Endothelial cell (in vitro differentiated cells): ENCODE measurements at regions not wholly inside any gene's neighbourhood (a gene's known extent, or its start where the extent isn't known, plus 50 kb on each side); places are given as distances from the start of the nearest gene placed in this dataset.

Source experiments
- DNase-seq: peaks from one replicate; pipeline ENCODE4 v3.0.0; 2021; ENCODE audit warnings: low spot score
- H3K27ac Mint-ChIP-seq: one replicate; pipeline ENCODE4 v1.8.0; 2021; ENCODE audit warnings: mixed read lengths, inconsistent platforms; ENCODE audit not compliant: unreplicated experiment
- H3K27me3 Mint-ChIP-seq: one replicate; pipeline ENCODE4 v1.8.0; 2021; ENCODE audit warnings: mild to moderate bottlenecking, moderate library complexity, mixed read lengths, inconsistent platforms; ENCODE audit not compliant: unreplicated experiment
- H3K36me3 Mint-ChIP-seq: one replicate; pipeline ENCODE4 v1.8.0; 2021; ENCODE audit warnings: mild to moderate bottlenecking, low read depth, mixed read lengths, inconsistent platforms; ENCODE audit not compliant: unreplicated experiment
- H3K4me1 Mint-ChIP-seq: one replicate; pipeline ENCODE4 v1.8.0; 2021; ENCODE audit warnings: mild to moderate bottlenecking, mixed read lengths, inconsistent platforms; ENCODE audit not compliant: unreplicated experiment
- H3K4me3 Mint-ChIP-seq: one replicate; pipeline ENCODE4 v1.8.0; 2021; ENCODE audit warnings: mild to moderate bottlenecking, mixed read lengths, inconsistent platforms; ENCODE audit not compliant: unreplicated experiment
- H3K9me3 Mint-ChIP-seq: one replicate; pipeline ENCODE4 v1.8.0; 2021; ENCODE audit warnings: mixed read lengths, inconsistent platforms; ENCODE audit not compliant: unreplicated experiment
- TF ChIP-seq, protein P1 (sequence below): fragments of 200-600 bp; sonication (generic); IDR thresholded peaks from one replicate; pipeline ENCODE4 v1.5.0; 2021; ENCODE audit warnings: antibody characterized with exemption; ENCODE audit not compliant: unreplicated experiment

- DNase-seq, result no peak
- H3K9me3 Mint-ChIP-seq, result no peaks in the 10 kb centered on the region
- H3K27ac Mint-ChIP-seq, result no peak overlapping the region
- no peaks in the 10 kb centered on the region for H3K27me3 Mint-ChIP-seq
- no peaks in the 10 kb centered on the region for H3K36me3 Mint-ChIP-seq
- H3K4me1 Mint-ChIP-seq, result no peaks in the 10 kb centered on the region
- H3K4me3 Mint-ChIP-seq, result no peak overlapping the region
- TF ChIP-seq, protein P1, sequence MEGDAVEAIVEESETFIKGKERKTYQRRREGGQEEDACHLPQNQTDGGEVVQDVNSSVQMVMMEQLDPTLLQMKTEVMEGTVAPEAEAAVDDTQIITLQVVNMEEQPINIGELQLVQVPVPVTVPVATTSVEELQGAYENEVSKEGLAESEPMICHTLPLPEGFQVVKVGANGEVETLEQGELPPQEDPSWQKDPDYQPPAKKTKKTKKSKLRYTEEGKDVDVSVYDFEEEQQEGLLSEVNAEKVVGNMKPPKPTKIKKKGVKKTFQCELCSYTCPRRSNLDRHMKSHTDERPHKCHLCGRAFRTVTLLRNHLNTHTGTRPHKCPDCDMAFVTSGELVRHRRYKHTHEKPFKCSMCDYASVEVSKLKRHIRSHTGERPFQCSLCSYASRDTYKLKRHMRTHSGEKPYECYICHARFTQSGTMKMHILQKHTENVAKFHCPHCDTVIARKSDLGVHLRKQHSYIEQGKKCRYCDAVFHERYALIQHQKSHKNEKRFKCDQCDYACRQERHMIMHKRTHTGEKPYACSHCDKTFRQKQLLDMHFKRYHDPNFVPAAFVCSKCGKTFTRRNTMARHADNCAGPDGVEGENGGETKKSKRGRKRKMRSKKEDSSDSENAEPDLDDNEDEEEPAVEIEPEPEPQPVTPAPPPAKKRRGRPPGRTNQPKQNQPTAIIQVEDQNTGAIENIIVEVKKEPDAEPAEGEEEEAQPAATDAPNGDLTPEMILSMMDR, result no peak
Observed at GRCh38 chr3:73926360-73927202, 301.8 kb upstream of the PDZRN3 start.

- no peak for DNase-seq
- no peaks in the 10 kb centered on the region for H3K9me3 Mint-ChIP-seq
- H3K27me3 Mint-ChIP-seq, result no peaks in the 10 kb centered on the region
- TF ChIP-seq, protein P1, result no peak
- no peaks in the 10 kb centered on the region for H3K4me1 Mint-ChIP-seq
- H3K4me3 Mint-ChIP-seq, result no peak overlapping the region
- no peak overlapping the region for H3K27ac Mint-ChIP-seq
- no peaks in the 10 kb centered on the region for H3K36me3 Mint-ChIP-seq
Observed at GRCh38 chr3:73925011-73925410, 300.3 kb upstream of the PDZRN3 start.

DNA sequence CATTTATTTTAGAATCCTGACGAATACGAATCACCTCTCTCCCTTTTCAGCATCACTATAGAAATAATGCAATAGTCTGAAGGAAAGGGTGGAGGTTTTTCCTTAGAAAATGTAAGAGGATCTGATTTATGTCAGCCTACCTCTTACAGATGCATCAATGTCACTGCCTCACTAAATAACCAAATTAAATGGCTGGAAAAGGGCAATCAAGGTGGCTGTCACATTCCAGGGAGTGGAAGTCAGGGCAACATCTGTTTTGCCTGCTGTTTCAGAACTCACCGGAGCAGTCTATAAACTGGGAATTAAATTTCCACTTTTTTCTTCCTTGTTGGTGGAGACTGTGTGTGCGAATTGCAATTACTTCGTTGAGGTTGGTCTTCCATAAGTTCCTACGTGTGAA, 299.3 kb upstream of the PDZRN3 start:
- no peak overlapping the region for H3K27ac Mint-ChIP-seq
- no peaks in the 10 kb centered on the region for H3K9me3 Mint-ChIP-seq
- no peaks in the 10 kb centered on the region for H3K36me3 Mint-ChIP-seq
- H3K27me3 Mint-ChIP-seq, result no peaks in the 10 kb centered on the region
- no peaks in the 10 kb centered on the region for H3K4me1 Mint-ChIP-seq
- no peak overlapping the region for H3K4me3 Mint-ChIP-seq
- TF ChIP-seq, protein P1, result no peak
- no peak for DNase-seq

GRCh38 chr3:73917643-73918042, 292.9 kb upstream of the PDZRN3 start:
- Mint-ChIP-seq H3K9me3 (no peaks in the 10 kb centered on the region), H3K27me3 (no peaks in the 10 kb centered on the region), H3K36me3 (no peaks in the 10 kb centered on the region), H3K4me1 (no peaks in the 10 kb centered on the region), H3K27ac (no peak overlapping the region), H3K4me3 (no peak overlapping the region)
- TF ChIP-seq, protein P1, result no peak
- no peak for DNase-seq

- H3K9me3 Mint-ChIP-seq, result no peaks in the 10 kb centered on the region
Observed at GRCh38 chr3:73915886-73916285, 291.1 kb upstream of the PDZRN3 start.

More at GRCh38 chr3:73915886-73916285, 291.1 kb upstream of the PDZRN3 start:
- DNase-seq, result no peak
- H3K27ac Mint-ChIP-seq, result no peak overlapping the region
- H3K4me3 Mint-ChIP-seq, result no peak overlapping the region
- TF ChIP-seq, protein P1, result no peak
- no peaks in the 10 kb centered on the region for H3K27me3 Mint-ChIP-seq
- H3K36me3 Mint-ChIP-seq, result no peaks in the 10 kb centered on the region
- no peaks in the 10 kb centered on the region for H3K4me1 Mint-ChIP-seq
